H1 (cell line): ENCODE measurements at regions not wholly inside any gene's neighbourhood (a gene's known extent, or its start where the extent isn't known, plus 50 kb on each side); places are given as distances from the start of the nearest gene placed in this dataset.

Source experiments
- CTCF ChIA-PET: fragments of 300-600 bp; sonication (Branson Sonifier 250); formaldehyde crosslinking; loops from one replicate; lab custom pipeline; 2021; ENCODE audit not compliant: partially characterized antibody; lab: Charles Lee
- POLR2A ChIA-PET: fragments of 300-600 bp; sonication (Branson Sonifier 250); formaldehyde crosslinking; loops from one replicate; lab custom pipeline; 2021; ENCODE audit warnings: inconsistent platforms; ENCODE audit not compliant: partially characterized antibody; lab: Charles Lee
- DNase-seq, 2 experiments: peaks; one replicate each; pipeline versions ENCODE4 v3.0.0 to v3.0.0-alpha.2; 2010 to 2022; ENCODE audit warnings: low spot score in 2 of 2, low read depth in 1 of 2, mixed read lengths in 1 of 2
- FAIRE-seq: peaks from 2 replicates; lab custom pipeline; 2011; peaks lifted over from hg19 to GRCh38; lab: Jason Lieb, UNC
- H2AFZ ChIP-seq: 2 replicates; pipeline ENCODE4 v1.8.1; 2012; ENCODE audit warnings: low read length, inconsistent platforms
- H2AK5ac ChIP-seq: 2 replicates; pipeline ENCODE4 v1.6.1; 2013; ENCODE audit warnings: low read depth, low read length
- H2BK120ac ChIP-seq: replicated peaks from 2 replicates; pipeline ENCODE3; 2013; ENCODE audit warnings: low read depth, low read length, inconsistent platforms
- H2BK12ac ChIP-seq: 2 replicates; pipeline ENCODE4 v1.6.1; 2013; ENCODE audit warnings: low read depth, low read length
- H2BK15ac ChIP-seq: 2 replicates; pipeline ENCODE4 v1.6.1; 2013; ENCODE audit warnings: low read length
- H2BK20ac ChIP-seq: 2 replicates; pipeline ENCODE4 v1.6.1; 2013; ENCODE audit warnings: low read length
- H2BK5ac ChIP-seq: 2 replicates; pipeline ENCODE4 v1.6.1; 2013; ENCODE audit warnings: low read depth, low read length
- H3K14ac ChIP-seq: 2 replicates; pipeline ENCODE4 v1.6.1; 2013; ENCODE audit warnings: inconsistent platforms; ENCODE audit not compliant: insufficient read length
- H3K18ac ChIP-seq: 2 replicates; pipeline ENCODE4 v1.6.1; 2013; ENCODE audit warnings: low read length; ENCODE audit errors: extremely low read depth
- H3K23ac ChIP-seq: 2 replicates; pipeline ENCODE4 v1.6.1; 2013; ENCODE audit warnings: inconsistent platforms; ENCODE audit not compliant: insufficient read length
- H3K23me2 ChIP-seq: 2 replicates; pipeline ENCODE4 v1.6.1; 2013; ENCODE audit warnings: low read depth, low read length
- H3K27ac ChIP-seq: 2 replicates; pipeline ENCODE4 v1.6.1; 2011; ENCODE audit warnings: low read depth, low read length, inconsistent platforms
- H3K27me3 ChIP-seq, 4 experiments: replicated peaks in 1 of 4; 1 replicate in 1 of 4; 2 replicates in 3 of 4; pipeline versions ENCODE4 v1.6.1 to v1.8.1; 2011 to 2013; ENCODE audit warnings: low read length in 3 of 4, mild to moderate bottlenecking in 3 of 4, inconsistent platforms in 2 of 4, mixed read lengths in 2 of 4, moderate library complexity in 1 of 4; ENCODE audit not compliant: control insufficient read depth in 3 of 4, insufficient read depth in 3 of 4; ENCODE audit errors: extremely low read depth in 1 of 4
- H3K36me3 ChIP-seq, 4 experiments: 2 replicates each; pipeline versions ENCODE4 v1.6.1 to v1.8.1; 2011 to 2013; ENCODE audit warnings: mild to moderate bottlenecking in 4 of 4, low read length in 3 of 4, moderate library complexity in 2 of 4, control low read depth in 1 of 4, inconsistent platforms in 1 of 4; ENCODE audit not compliant: insufficient read depth in 4 of 4, control insufficient read depth in 2 of 4
- H3K4ac ChIP-seq: replicated peaks from 2 replicates; pipeline ENCODE3; 2013; ENCODE audit warnings: low read length, low read depth, mixed read lengths, inconsistent platforms; ENCODE audit not compliant: insufficient read length
- H3K4me1 ChIP-seq, 4 experiments: replicated peaks in 1 of 4; 1 replicate in 1 of 4; 2 replicates in 3 of 4; pipeline versions ENCODE4 v1.6.1 to v1.8.1; 2011 to 2013; ENCODE audit warnings: low read length in 3 of 4, inconsistent platforms in 2 of 4, mixed read lengths in 1 of 4; ENCODE audit not compliant: insufficient read depth in 4 of 4, control insufficient read depth in 3 of 4
- H3K4me2 ChIP-seq, 2 experiments: 2 replicates each; pipeline versions ENCODE4 v1.6.1 to v1.8.1; 2011 to 2013; ENCODE audit warnings: low read depth in 2 of 2, low read length in 2 of 2, control low read depth in 1 of 2, inconsistent platforms in 1 of 2, mild to moderate bottlenecking in 1 of 2; ENCODE audit not compliant: insufficient read depth in 1 of 2
- H3K4me3 ChIP-seq, 4 experiments: fragments of 200-600, 300-600 bp in 1 of 4; sonication (generic), shearing (Covaris generic), sonication (Bioruptor Twin) in 1 of 4; 2 replicates each; pipeline versions ENCODE4 v1.5.1 to v1.8.1; 2011 to 2016; ENCODE audit warnings: low read length in 4 of 4, low read depth in 3 of 4, control low read depth in 2 of 4, inconsistent platforms in 2 of 4, mild to moderate bottlenecking in 2 of 4, mixed read lengths in 1 of 4, moderate library complexity in 1 of 4; ENCODE audit not compliant: insufficient read depth in 2 of 4; ENCODE audit errors: extremely low read depth in 1 of 4
- H3K56ac ChIP-seq: replicated peaks from 2 replicates; pipeline ENCODE3; 2013; ENCODE audit warnings: low read depth, mild to moderate bottlenecking, mixed read lengths, low read length, inconsistent platforms; ENCODE audit not compliant: insufficient read length
- H3K79me1 ChIP-seq: 2 replicates; pipeline ENCODE4 v1.6.1; 2013; ENCODE audit warnings: low read depth, low read length, control low read depth
- H3K79me2 ChIP-seq, 2 experiments: 2 replicates each; pipeline versions ENCODE4 v1.6.1 to v1.8.1; 2012 to 2013; ENCODE audit warnings: low read length in 2 of 2, mild to moderate bottlenecking in 2 of 2, inconsistent platforms in 1 of 2; ENCODE audit not compliant: insufficient read depth in 2 of 2, control insufficient read depth in 1 of 2
- H3K9ac ChIP-seq, 4 experiments: replicated peaks in 1 of 4; 1 replicate in 1 of 4; 2 replicates in 3 of 4; pipeline versions ENCODE4 v1.6.1 to v1.8.1; 2011 to 2013; ENCODE audit warnings: low read depth in 3 of 4, low read length in 3 of 4, control low read depth in 2 of 4, mild to moderate bottlenecking in 2 of 4, moderate library complexity in 2 of 4, inconsistent platforms in 1 of 4; ENCODE audit errors: extremely low read depth in 1 of 4
- H3K9me3 ChIP-seq, 2 experiments: 2 replicates each; pipeline versions ENCODE4 v1.6.1 to v1.8.1; 2012 to 2013; ENCODE audit warnings: mild to moderate bottlenecking in 2 of 2, moderate library complexity in 2 of 2, control low read depth in 1 of 2, inconsistent platforms in 1 of 2, low read depth in 1 of 2, low read length in 1 of 2, mixed read lengths in 1 of 2; ENCODE audit not compliant: insufficient read depth in 2 of 2
- H4K20me1 ChIP-seq, 2 experiments: replicated peaks in 1 of 2; 2 replicates each; pipeline versions ENCODE3 to v1.8.1; 2011 to 2013; ENCODE audit warnings: inconsistent platforms in 2 of 2, low read length in 2 of 2, mild to moderate bottlenecking in 1 of 2; ENCODE audit not compliant: insufficient read depth in 2 of 2, control insufficient read depth in 1 of 2
- H4K5ac ChIP-seq: 2 replicates; pipeline ENCODE4 v1.6.1; 2013; ENCODE audit warnings: low read length, low read depth, mixed read lengths, inconsistent platforms; ENCODE audit not compliant: insufficient read length
- H4K8ac ChIP-seq: 2 replicates; pipeline ENCODE4 v1.8.0; 2013; ENCODE audit warnings: mild to moderate bottlenecking, moderate library complexity, low read length, inconsistent platforms; ENCODE audit not compliant: insufficient read depth; ENCODE audit errors: extremely low read depth
- H4K91ac ChIP-seq: replicated peaks from 2 replicates; pipeline ENCODE3; 2013; ENCODE audit warnings: low read length, mixed read lengths, inconsistent platforms; ENCODE audit not compliant: insufficient read length
- POLR2AphosphoS5 ChIP-seq: IDR thresholded peaks from 2 replicates; pipeline ENCODE4 v1.6.1; 2011; ENCODE audit warnings: low read depth, low read length
- WGBS, 2 experiments: shearing (Covaris generic) in 1 of 2; methylation state at CpG; one replicate each; pipeline versions ENCODE4 v1.1.6 to v1.1.7; 2013 to 2015; ENCODE audit warnings: low lambda C conversion rate in 2 of 2, mixed read lengths in 2 of 2, inconsistent platforms in 1 of 2, low coverage in 1 of 2, missing lambda C conversion rate in 1 of 2; ENCODE audit not compliant: insufficient replicate concordance in 2 of 2, insufficient coverage in 1 of 2, insufficient read length in 1 of 2; ENCODE audit errors: extremely low coverage in 1 of 2, missing lambda C conversion rate in 1 of 2; 5-methylcytosine and 5-hydroxymethylcytosine counted together

DNA sequence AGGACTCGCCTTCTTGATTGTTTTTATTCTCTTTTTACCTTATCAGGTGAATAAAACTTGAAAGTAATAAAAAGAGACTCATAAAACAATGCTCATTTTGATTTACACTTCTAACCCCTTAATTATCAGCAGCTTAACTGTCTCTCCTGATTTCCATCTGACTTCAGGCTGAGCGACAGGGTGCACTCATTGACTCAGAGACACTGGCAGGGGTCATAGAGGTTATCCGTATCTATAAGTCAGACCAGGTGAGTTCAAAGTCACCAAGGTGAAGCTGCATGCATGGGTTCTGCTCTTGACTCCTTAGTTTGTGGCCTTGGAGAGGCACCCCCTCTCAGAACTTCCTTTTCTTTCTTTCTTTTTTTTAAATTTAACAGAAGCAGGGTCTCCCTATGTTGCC, 116.4 kb upstream of the SLC34A2 start:
- 85% methylated on average over 3 of the region's 3 CpGs; no CpG with 5 or more reads in 1 of the 2 experiments for WGBS, 2 experiments
- TF ChIP-seq POLR2AphosphoS5, result no peak

More for the DNA sequence above, 116.4 kb upstream of the SLC34A2 start:
- H3K56ac ChIP-seq, result no peak overlapping the region
- H3K4ac ChIP-seq, result no peak overlapping the region
- H3K14ac ChIP-seq, result no peak overlapping the region
- no peaks in the 10 kb centered on the region for H3K4me1 ChIP-seq
- no peak overlapping the region for H4K8ac ChIP-seq
- no peaks in the 10 kb centered on the region for H3K9me3 ChIP-seq
- H2BK12ac ChIP-seq, result no peak overlapping the region
- no peak overlapping the region for H4K5ac ChIP-seq
- H3K23me2 ChIP-seq, result no peaks in the 10 kb centered on the region
- no peak overlapping the region for H2AFZ ChIP-seq
- H3K4me3 ChIP-seq, result no peak overlapping the region
- no peak for FAIRE-seq
- H3K18ac ChIP-seq, result no peak overlapping the region
- H3K79me2 ChIP-seq, result no peaks in the 10 kb centered on the region
- H3K36me3 ChIP-seq, result no peaks in the 10 kb centered on the region
- ChIA-PET POLR2A (interaction anchor here (1.3 kb wide), 1 partner anchor 8 kb away, joined by 3 read pairs; no protein-coding TSS in a partner anchor), CTCF (no interaction called here)
- H3K9ac ChIP-seq, result no peak overlapping the region
- no peaks in the 10 kb centered on the region for H4K20me1 ChIP-seq
- H3K23ac ChIP-seq, result no peak overlapping the region
- no peak overlapping the region for H3K4me2 ChIP-seq
- no peak overlapping the region for H2BK120ac ChIP-seq
- no peak overlapping the region for H2BK20ac ChIP-seq
- H2BK5ac ChIP-seq, result no peak overlapping the region
- no peak overlapping the region for H4K91ac ChIP-seq
- H3K27ac ChIP-seq, result no peak overlapping the region
- no peaks in the 10 kb centered on the region for H3K27me3 ChIP-seq
- H3K79me1 ChIP-seq, result no peaks in the 10 kb centered on the region
- no peak overlapping the region for H2AK5ac ChIP-seq
- no peak overlapping the region for H2BK15ac ChIP-seq
- DNase-seq, result no peak
